ENCODE measurements at regions not wholly inside any gene's neighbourhood (a gene's known extent, or its start where the extent isn't known, plus 50 kb on each side); places are given as distances from the start of the nearest gene placed in this dataset.
"Not testable (repeated sequence)": the region's sequence is repeated elsewhere in the genome, so short reads cannot be mapped to it uniquely, and the experiment has no call there.

GRCh38 chr16:31581065-31581464, 53.4 kb downstream of the AHSP start:
- not testable (repeated sequence) for H3K4me1 Mint-ChIP-seq; H3K27me3 Mint-ChIP-seq (ENCODE audit: low read depth); H3K36me3 Mint-ChIP-seq; H3K4me3 Mint-ChIP-seq; DNase-seq (ENCODE audit: low spot score in 2 of 2, unreplicated experiment in 2 of 2); H3K27ac Mint-ChIP-seq
- peaks cover 61% of the 10 kb centered on the region for H3K9me3 Mint-ChIP-seq

- not testable (repeated sequence) for DNase-seq (ENCODE audit: low spot score in 2 of 2, unreplicated experiment in 2 of 2); H3K36me3 Mint-ChIP-seq; H3K27me3 Mint-ChIP-seq (ENCODE audit: low read depth); H3K27ac Mint-ChIP-seq; H3K4me3 Mint-ChIP-seq; H3K4me1 Mint-ChIP-seq
- H3K9me3 Mint-ChIP-seq, result peaks cover 60% of the 10 kb centered on the region
Measured at GRCh38 chr16:31601737-31602384, 74.2 kb downstream of the AHSP start.

DNA sequence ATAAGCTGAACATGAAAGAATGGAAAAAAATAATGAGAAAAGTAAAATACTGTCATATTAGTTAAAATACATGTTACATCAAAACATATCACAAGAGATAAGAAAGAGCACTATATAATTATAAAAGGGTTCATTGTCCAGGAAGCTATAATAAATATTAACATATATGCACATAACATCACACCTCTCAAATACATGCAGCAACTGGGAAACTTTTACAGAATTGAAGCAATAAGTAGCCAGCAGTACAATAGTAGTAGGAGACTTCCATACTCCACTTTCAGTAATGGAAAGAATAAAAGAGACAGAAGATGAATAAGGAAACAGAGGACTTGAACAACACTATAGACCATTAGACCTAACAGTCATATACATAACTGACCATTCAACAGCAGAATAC, 90.4 kb downstream of the AHSP start:
- Mint-ChIP-seq H3K27me3 (ENCODE audit: low read depth) (no peaks in the 10 kb centered on the region), H3K9me3 (peaks cover 78% of the 10 kb centered on the region), H3K36me3 (no peaks in the 10 kb centered on the region), H3K4me1 (no peaks in the 10 kb centered on the region), H3K4me3 (no peak overlapping the region), H3K27ac (no peak overlapping the region)
- no peak for DNase-seq (ENCODE audit: low spot score in 2 of 2, unreplicated experiment in 2 of 2)
- TF ChIP-seq, protein P1, sequence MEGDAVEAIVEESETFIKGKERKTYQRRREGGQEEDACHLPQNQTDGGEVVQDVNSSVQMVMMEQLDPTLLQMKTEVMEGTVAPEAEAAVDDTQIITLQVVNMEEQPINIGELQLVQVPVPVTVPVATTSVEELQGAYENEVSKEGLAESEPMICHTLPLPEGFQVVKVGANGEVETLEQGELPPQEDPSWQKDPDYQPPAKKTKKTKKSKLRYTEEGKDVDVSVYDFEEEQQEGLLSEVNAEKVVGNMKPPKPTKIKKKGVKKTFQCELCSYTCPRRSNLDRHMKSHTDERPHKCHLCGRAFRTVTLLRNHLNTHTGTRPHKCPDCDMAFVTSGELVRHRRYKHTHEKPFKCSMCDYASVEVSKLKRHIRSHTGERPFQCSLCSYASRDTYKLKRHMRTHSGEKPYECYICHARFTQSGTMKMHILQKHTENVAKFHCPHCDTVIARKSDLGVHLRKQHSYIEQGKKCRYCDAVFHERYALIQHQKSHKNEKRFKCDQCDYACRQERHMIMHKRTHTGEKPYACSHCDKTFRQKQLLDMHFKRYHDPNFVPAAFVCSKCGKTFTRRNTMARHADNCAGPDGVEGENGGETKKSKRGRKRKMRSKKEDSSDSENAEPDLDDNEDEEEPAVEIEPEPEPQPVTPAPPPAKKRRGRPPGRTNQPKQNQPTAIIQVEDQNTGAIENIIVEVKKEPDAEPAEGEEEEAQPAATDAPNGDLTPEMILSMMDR (IDR thresholded peaks at IDR 0.05; ENCODE audit: unreplicated experiment), result no peak

DNA sequence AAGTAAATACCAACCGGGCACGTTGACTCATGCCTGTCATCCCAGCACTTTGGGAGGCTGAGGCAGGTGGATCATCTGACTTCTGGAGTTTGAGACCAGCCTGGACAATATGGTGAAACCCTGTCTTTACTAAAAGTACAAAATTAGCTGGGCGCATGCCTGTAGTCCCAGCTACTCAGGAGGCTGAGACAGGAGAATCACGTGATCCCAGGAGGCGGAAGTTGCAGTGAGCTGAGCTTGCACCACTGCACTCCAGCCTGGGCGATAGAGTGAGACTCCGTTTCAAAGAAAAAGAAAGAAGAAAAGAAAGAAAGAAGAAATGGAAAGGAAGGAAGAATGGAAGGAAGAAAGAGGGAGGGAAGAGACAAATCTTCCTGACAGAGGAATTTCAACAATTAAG, 108.7 kb downstream of the AHSP start:
- no peaks in the 10 kb centered on the region for H3K36me3 Mint-ChIP-seq
- no peak overlapping the region for H3K27ac Mint-ChIP-seq
- TF ChIP-seq, protein P1 (IDR thresholded peaks at IDR 0.05; ENCODE audit: unreplicated experiment), result no peak
- no peaks in the 10 kb centered on the region for H3K27me3 Mint-ChIP-seq (ENCODE audit: low read depth)
- no peak overlapping the region for H3K4me3 Mint-ChIP-seq
- H3K4me1 Mint-ChIP-seq, result no peaks in the 10 kb centered on the region
- DNase-seq (ENCODE audit: low spot score in 2 of 2, unreplicated experiment in 2 of 2), result no peak
- peaks cover 47% of the 10 kb centered on the region for H3K9me3 Mint-ChIP-seq

- Mint-ChIP-seq H3K27ac (no peak overlapping the region), H3K4me1 (no peaks in the 10 kb centered on the region), H3K4me3 (no peak overlapping the region), H3K9me3 (peaks cover 63% of the 10 kb centered on the region), H3K36me3 (peaks cover 1% of the 10 kb centered on the region), H3K27me3 (ENCODE audit: low read depth) (no peaks in the 10 kb centered on the region)
- DNase-seq (ENCODE audit: low spot score in 2 of 2, unreplicated experiment in 2 of 2), result no peak
- TF ChIP-seq, protein P1 (IDR thresholded peaks at IDR 0.05; ENCODE audit: unreplicated experiment), result no peak
Measured at GRCh38 chr16:31641279-31641678, 113.6 kb downstream of the AHSP start.

- not testable (repeated sequence) for H3K4me3 Mint-ChIP-seq; H3K4me1 Mint-ChIP-seq; H3K36me3 Mint-ChIP-seq; DNase-seq (ENCODE audit: low spot score in 2 of 2, unreplicated experiment in 2 of 2); H3K27ac Mint-ChIP-seq; H3K27me3 Mint-ChIP-seq (ENCODE audit: low read depth)
- H3K9me3 Mint-ChIP-seq, result peaks cover 49% of the 10 kb centered on the region
Measured at GRCh38 chr16:31655674-31656073, 128.0 kb downstream of the AHSP start.

GRCh38 chr16:31664683-31665482, 137.2 kb downstream of the AHSP start:
- Mint-ChIP-seq H3K27ac (no peak overlapping the region), H3K36me3 (no peaks in the 10 kb centered on the region), H3K27me3 (ENCODE audit: low read depth) (no peaks in the 10 kb centered on the region), H3K9me3 (peaks cover 77% of the 10 kb centered on the region), H3K4me3 (no peak overlapping the region), H3K4me1 (no peaks in the 10 kb centered on the region)
- no peak for DNase-seq (ENCODE audit: low spot score in 2 of 2, unreplicated experiment in 2 of 2)
- TF ChIP-seq, protein P1 (IDR thresholded peaks at IDR 0.05; ENCODE audit: unreplicated experiment), result no peak
